ENCODE measurements at regions not wholly inside any gene's neighbourhood (a gene's known extent, or its start where the extent isn't known, plus 50 kb on each side); places are given as distances from the start of the nearest gene placed in this dataset.

- TF ChIP-seq POLR2A (IDR thresholded peaks at IDR 0.05) = no peak
- TF ChIP-seq, protein P1, sequence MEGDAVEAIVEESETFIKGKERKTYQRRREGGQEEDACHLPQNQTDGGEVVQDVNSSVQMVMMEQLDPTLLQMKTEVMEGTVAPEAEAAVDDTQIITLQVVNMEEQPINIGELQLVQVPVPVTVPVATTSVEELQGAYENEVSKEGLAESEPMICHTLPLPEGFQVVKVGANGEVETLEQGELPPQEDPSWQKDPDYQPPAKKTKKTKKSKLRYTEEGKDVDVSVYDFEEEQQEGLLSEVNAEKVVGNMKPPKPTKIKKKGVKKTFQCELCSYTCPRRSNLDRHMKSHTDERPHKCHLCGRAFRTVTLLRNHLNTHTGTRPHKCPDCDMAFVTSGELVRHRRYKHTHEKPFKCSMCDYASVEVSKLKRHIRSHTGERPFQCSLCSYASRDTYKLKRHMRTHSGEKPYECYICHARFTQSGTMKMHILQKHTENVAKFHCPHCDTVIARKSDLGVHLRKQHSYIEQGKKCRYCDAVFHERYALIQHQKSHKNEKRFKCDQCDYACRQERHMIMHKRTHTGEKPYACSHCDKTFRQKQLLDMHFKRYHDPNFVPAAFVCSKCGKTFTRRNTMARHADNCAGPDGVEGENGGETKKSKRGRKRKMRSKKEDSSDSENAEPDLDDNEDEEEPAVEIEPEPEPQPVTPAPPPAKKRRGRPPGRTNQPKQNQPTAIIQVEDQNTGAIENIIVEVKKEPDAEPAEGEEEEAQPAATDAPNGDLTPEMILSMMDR (IDR thresholded peaks at IDR 0.05) = no peak
Observed at GRCh38 chr3:173284301-173284700, 113.2 kb upstream of the NLGN1 start.

All from heart left ventricle (tissue), 13 donors.